NCI-H748 (cell line): ENCODE measurements at regions not wholly inside any gene's neighbourhood (a gene's known extent, or its start where the extent isn't known, plus 50 kb on each side); places are given as distances from the start of the nearest gene placed in this dataset.
"Not testable (repeated sequence)": the region's sequence is repeated elsewhere in the genome, so short reads cannot be mapped to it uniquely, and the experiment has no call there.

Experiments used
- DNase-seq: peaks from one replicate; lab custom pipeline; 2025; ENCODE audit not compliant: unreplicated experiment; lab: John Stamatoyannopoulos, UW

GRCh38 chr11:81337756-81338155 lies 1395.9 kb downstream of the FAM181B start:
- DNase-seq, result no peak

GRCh38 chr11:81332276-81332675 lies 1401.4 kb downstream of the FAM181B start:
- DNase-seq, result no peak

- no peak for DNase-seq
Measured at GRCh38 chr11:81331611-81332235, 1401.9 kb downstream of the FAM181B start.

GRCh38 chr11:81331088-81331487 lies 1402.6 kb downstream of the FAM181B start:
- no peak for DNase-seq

GRCh38 chr11:81303038-81303664 lies 1430.5 kb downstream of the FAM181B start:
- DNase-seq, result no peak

- DNase-seq, result no peak
Measured at GRCh38 chr11:81301166-81301830, 1432.4 kb downstream of the FAM181B start.

GRCh38 chr11:81286959-81287358 lies 1446.7 kb downstream of the FAM181B start:
- no peak for DNase-seq

GRCh38 chr11:81286550-81286949 lies 1447.1 kb downstream of the FAM181B start:
- no peak for DNase-seq

GRCh38 chr11:81280228-81280627 lies 1453.4 kb downstream of the FAM181B start:
- not testable (repeated sequence) for DNase-seq

GRCh38 chr11:81278991-81279390 lies 1454.7 kb downstream of the FAM181B start:
- DNase-seq, result no peak

- no peak for DNase-seq
Measured at GRCh38 chr11:81270686-81271085, 1463.0 kb downstream of the FAM181B start.

GRCh38 chr11:81267246-81267645 lies 1466.4 kb downstream of the FAM181B start:
- DNase-seq, result no peak

- no peak for DNase-seq
Measured at GRCh38 chr11:81259471-81259870, 1474.2 kb downstream of the FAM181B start.

- no peak for DNase-seq
Measured at GRCh38 chr11:81255895-81256294, 1477.8 kb downstream of the FAM181B start.

GRCh38 chr11:81253244-81253643 lies 1480.4 kb downstream of the FAM181B start:
- no peak for DNase-seq

- DNase-seq, result no peak
Measured at GRCh38 chr11:81246941-81247340, 1486.7 kb downstream of the FAM181B start.

- no peak for DNase-seq
Measured at GRCh38 chr11:81245791-81246190, 1487.9 kb downstream of the FAM181B start.

GRCh38 chr11:81241672-81242275 lies 1491.9 kb downstream of the FAM181B start:
- no peak for DNase-seq

GRCh38 chr11:81237139-81237538 lies 1496.5 kb downstream of the FAM181B start:
- DNase-seq, result peak; percentile 45

- DNase-seq, result not testable (repeated sequence)
Measured at GRCh38 chr11:81227409-81227808, 1506.3 kb downstream of the FAM181B start.

GRCh38 chr11:81224396-81224795 lies 1509.3 kb downstream of the FAM181B start:
- DNase-seq, result no peak

- DNase-seq, result no peak
Measured at GRCh38 chr11:81222491-81222890, 1511.2 kb downstream of the FAM181B start.
